ENCODE measurements at regions not wholly inside any gene's neighbourhood (a gene's known extent, or its start where the extent isn't known, plus 50 kb on each side); places are given as distances from the start of the nearest gene placed in this dataset.
A peak's percentile ranks its signal among the peaks of the same experiment; 100 is the strongest.

- peak; percentile 26 for DNase-seq
These were observed 184.7 kb downstream of the MYCN start for GRCh38 chr2:16124881-16125613.

GRCh38 chr2:16123856-16124780 is 183.8 kb downstream of the MYCN start:
- DNase-seq, result peak; percentile 37

GRCh38 chr2:16123421-16123820 is 183.1 kb downstream of the MYCN start:
- no peak for DNase-seq

- no peak for DNase-seq
These were observed 182.2 kb downstream of the MYCN start for GRCh38 chr2:16122556-16122955.

- DNase-seq, result no peak
These were observed 181.6 kb downstream of the MYCN start for GRCh38 chr2:16121986-16122390.

DNA sequence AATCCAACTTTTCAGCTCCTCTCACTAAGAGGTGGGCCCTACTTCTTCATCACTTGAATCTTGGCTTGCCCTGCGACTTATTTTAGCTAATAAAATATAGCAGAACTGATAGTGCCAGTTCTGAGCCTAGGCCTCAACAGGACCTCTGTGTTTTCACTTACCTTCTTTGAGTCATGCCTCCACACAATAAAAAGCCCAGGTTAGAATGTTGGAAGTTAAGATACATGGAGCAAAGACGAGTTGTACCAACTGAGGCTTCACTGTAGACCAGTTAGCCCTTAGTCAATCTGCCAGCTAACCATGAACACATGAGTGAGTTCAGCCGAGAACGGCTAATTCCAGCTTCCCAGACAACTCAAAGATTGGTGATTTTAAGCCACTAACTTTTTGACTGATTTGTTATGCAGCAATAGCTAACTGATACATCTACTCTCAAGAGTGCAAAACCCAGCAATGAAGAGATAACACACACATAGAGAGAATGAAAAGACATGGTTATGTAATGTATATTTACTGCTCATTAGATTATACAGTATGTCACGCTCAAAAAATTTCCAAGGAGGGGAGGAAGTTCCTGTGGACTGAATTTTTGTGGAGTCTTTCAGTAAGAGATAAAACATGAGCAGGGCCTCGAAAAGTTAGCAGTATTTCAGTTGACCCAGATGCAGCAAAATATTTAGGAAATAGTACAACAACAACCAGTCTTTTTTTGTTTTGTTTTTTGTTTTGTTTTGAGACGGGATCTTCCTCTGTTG is 181.1 kb downstream of the MYCN start:
- DNase-seq, result no peak

DNA sequence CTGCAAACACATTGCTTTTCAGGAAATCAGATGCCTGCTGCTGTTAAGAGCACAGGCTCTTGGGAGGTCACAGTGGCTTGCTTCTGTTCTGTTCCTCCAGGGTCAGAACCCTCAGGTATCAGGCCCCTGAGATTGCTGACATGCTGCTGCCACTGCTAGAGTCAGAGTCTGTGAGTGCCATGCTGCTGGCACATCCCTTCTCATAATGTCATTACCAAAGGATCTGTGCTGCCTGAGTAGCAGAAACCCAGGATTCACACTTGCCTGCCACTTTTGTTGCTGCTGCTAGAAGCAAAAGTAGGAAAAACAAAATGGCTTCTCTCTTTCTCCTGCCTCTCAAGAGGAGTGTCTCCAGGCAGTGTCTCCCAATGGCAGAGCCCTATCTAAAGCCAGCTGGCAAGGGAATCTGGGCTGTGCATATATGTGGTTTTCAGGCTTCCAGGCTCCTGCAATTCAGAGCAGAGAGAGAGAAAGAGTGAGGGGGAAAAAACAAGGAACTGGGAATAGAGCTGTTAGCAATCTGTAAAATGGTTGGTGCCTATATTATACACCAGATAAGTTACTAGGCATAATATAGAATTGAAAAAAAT is 180.3 kb downstream of the MYCN start:
- DNase-seq, result peak; percentile 22

- no peak for DNase-seq
These were observed 179.4 kb downstream of the MYCN start for GRCh38 chr2:16119741-16120140.

- no peak for DNase-seq
These were observed 178.6 kb downstream of the MYCN start for GRCh38 chr2:16118611-16119590.

GRCh38 chr2:16117791-16118610 is 177.7 kb downstream of the MYCN start:
- DNase-seq, result no peak

GRCh38 chr2:16117021-16117700 is 176.8 kb downstream of the MYCN start:
- DNase-seq, result no peak

GRCh38 chr2:16115881-16116830 is 175.8 kb downstream of the MYCN start:
- DNase-seq, result no peak

- DNase-seq, result no peak
These were observed 174.9 kb downstream of the MYCN start for GRCh38 chr2:16115291-16115690.

GRCh38 chr2:16114836-16115235 is 174.5 kb downstream of the MYCN start:
- DNase-seq, result no peak

- DNase-seq, result no peak
These were observed 173.7 kb downstream of the MYCN start for GRCh38 chr2:16114070-16114469.

DNA sequence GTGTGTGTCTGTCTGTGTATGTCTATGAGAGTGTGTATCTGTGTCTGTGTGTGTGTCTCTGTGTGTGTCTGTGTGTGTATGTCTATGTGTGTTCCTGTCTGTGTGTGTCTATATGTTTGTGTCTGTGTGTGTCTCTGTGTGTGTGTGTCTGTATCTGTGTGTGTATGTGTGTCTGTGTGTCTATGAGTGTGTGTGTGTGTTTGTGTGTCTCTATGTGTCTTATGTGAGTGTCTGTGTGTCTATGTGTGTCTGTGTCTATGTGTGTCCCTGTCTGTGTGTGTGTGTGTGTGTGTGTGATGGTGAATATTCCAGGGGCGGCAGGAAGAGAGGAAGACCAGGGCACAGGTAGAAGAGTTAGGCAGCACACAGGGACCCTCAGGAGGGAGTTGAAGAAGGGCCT is 173.2 kb downstream of the MYCN start:
- no peak for DNase-seq

- no peak for DNase-seq
These were observed 172.7 kb downstream of the MYCN start for GRCh38 chr2:16112972-16113560.

DNA sequence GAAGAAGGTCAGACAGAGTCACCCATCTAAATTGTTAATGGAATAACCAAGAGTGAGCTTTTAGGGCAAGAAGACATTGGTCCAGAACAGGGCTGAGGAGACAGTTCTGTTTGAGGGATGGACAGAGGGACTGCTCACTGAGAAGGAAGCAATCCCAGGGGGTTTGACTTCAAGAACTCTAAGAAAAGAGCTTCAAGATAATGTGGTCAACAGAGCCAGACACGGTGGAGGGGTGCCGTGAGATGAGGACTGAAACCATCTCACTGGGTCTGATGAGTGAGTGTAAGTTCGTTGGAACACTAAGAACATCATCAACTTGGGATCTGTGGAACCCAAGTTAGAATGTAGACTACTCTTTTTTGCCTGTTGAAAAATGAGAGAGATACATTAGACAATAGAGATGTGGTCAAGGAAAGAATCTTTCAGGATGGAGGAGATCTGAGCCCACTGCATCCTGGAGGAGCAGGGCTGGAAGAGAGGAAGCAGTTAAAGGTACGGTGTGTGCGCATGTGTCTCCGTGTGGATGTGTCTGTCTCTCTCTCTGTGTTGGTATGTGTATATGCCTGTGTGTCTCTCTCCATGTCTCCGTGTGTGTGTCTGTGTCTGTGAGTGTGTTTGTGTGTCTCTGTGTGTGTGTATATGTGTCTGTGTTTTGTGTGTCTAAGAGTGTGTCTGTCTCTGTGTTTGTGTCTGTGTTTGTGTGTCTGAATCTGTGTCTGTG is 172.1 kb downstream of the MYCN start:
- no peak for DNase-seq
